GM04503 (cell line): ENCODE measurements at regions not wholly inside any gene's neighbourhood (a gene's known extent, or its start where the extent isn't known, plus 50 kb on each side); places are given as distances from the start of the nearest gene placed in this dataset.
A peak's percentile ranks its signal among the peaks of the same experiment; 100 is the strongest.

Source experiments
- DNase-seq: peaks from one replicate; pipeline ENCODE4 v3.0.0-alpha.2; 2012; ENCODE audit warnings: low read depth

DNA sequence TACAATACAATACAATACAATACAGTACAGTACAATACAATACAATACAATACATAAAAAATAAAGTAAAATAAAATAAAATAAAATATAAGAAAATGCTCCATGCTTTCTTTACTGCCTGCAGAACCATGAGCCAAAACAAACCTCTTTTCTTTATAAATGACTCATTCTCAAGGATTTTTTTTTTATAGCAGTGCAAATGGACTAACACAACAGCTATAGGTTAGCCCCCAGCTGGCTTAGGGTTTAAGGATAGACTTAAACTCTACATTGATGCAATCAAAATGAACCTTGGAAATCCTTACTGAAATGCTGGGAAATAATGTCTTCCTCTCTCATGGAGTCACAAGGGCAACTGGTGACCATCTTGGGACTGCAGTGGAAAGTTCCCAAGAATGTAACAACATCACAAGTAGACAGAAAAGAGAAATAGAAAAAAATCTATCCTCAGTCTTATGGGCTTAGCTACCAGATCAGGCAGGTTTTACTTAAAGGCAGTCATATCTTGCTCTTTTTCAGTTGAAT, 348.9 kb downstream of the ARL4A start:
- DNase-seq, result no peak

DNA sequence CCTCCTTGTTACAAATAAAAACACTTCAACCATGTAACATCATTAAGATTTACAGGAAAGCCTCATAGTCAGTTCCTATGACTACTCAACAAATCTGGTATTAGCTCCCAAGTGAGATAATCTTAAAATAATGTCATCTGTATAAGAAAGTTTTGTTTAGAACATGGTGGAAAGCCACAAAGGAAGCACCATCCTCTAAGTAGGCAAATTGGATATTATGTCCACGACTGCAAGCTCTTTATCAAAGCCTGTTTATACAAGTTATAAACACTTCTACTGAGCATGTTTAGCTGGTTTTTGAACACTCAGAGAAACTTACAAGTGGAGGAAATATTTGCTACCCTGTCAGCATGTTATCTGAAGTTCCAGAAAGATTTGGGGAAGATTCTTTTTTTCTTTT, 349.8 kb downstream of the ARL4A start:
- DNase-seq, result no peak

DNA sequence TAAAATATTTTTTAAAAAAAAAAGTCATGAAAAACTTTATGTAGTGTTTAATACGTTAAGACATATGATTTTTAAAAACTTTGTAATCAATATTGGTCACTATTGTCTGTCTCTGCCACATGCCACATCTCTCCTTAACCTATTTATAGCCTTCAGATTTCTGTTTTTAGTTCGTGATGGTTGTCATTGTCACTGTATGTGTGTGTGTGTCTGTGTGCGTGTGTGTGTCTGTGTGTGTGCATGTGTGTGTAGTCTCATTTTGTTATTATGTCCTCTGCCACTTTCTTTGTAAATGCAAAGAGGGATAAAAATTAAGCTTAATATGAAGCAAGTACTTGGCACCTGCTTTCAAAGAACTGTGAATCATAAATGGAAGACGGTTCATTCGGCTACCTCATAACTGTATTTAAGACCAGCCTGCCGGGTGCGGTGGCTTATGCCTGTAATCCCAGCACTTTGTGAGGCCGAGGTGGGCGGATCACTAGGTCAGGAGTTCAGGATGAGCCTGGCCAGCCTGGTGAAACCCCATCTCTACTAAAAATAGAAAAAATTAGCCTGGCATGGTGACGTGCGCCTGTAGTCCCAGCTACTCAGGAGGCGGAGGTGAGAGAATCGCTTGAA, 354.0 kb downstream of the ARL4A start:
- no peak for DNase-seq

DNA sequence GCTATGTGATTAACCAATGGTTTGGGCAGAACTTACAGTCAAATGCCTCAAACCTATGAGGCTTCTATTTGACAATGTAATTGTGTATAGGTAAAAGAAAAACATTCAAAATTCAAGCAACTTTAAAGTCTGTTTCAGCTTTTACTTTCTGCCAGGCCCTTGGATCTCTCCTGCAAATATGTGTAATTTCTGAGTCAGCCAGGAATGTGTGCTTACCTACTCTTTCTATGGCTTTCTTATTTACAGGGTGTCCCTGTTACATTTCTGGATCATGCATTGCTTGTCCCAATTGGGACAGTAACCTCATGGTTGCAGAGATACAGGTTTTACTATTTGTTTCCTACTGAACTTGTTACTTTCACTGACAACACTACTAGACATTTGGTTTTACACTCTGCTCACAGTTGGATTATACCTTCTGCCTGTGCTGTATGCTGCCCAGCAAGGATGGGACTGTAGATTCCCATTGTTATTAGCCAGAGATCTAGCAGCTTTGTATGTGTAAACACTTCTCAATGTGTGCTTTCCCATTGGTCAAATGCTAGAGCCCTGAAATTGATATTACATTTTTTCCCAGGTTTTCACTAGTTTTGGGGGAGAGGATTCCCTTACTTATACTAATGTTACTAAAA, 355.3 kb downstream of the ARL4A start:
- DNase-seq, result no peak

DNA sequence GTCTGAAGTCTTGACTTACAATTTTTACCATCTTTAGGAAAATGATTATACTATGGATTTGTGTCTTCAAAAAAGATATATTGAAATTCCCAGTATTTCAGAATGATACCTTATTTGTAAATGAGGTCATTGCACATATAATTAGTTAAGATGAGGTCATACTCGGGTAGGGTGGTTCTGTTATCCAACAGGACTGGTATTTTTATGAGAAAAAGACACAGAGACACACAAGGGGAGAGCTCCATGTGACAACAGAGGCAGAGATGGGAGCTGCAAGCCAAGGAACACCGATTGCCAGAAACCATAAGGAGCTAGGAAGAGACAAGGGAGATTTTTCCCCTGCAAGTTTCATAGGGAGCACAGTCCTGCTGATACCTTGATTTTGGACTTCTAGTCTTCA, 356.9 kb downstream of the ARL4A start:
- no peak for DNase-seq

DNA sequence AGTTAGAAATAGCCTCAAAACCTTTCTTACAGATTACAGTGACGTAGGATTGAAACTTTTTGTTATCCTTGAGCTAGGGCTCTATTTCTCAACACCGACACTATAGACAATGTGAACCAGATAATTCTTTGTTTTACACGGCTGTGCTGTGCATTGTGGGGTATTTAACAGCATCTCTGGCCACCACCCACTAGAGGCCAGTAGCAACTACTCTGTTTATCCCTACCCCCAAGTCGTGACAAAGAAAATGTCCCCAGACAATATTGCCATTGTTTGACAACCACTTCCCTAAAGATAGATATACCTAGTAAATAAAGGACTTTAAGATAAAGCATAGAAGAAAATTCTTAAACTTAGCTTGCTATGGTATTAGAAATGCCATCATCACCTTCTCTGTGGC, 359.6 kb downstream of the ARL4A start:
- no peak for DNase-seq

DNA sequence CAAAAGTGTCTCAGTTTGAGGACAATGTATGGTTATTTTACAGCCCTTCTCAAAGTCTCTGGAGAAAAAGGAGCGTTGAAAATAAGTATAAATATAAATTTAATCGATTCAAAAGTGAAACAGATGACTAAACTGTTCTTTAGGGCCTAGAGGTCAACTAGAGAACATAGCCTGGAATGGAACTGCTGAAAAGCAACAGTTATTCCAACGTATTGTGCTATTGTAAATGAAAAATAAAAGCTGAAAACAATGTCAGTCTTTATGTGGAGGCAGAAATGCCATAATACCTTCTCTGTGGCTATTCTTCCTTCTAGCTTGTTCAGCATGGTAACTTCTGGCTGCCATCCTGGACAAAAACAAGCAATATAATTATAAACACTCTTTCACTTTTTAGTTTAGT, 362.5 kb downstream of the ARL4A start:
- no peak for DNase-seq

DNA sequence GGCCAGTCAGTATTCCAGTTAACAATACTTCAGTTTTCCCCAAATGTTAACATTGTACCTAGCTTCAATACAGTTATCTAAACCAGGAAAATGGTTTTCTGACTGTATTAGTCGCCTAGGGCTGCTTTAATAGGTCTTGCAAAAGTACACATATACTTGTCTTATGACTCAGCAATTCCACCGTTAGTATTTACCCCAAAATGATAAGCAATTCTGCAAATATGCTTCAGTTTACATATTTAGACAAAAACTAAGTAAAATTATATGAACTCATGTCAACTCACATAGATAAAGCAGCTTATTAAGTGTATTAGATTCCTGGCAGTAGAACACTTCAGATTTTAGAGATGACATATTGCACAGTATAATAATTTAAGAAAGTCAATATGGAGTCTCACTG, 363.3 kb downstream of the ARL4A start:
- DNase-seq, result peak; percentile 21

DNA sequence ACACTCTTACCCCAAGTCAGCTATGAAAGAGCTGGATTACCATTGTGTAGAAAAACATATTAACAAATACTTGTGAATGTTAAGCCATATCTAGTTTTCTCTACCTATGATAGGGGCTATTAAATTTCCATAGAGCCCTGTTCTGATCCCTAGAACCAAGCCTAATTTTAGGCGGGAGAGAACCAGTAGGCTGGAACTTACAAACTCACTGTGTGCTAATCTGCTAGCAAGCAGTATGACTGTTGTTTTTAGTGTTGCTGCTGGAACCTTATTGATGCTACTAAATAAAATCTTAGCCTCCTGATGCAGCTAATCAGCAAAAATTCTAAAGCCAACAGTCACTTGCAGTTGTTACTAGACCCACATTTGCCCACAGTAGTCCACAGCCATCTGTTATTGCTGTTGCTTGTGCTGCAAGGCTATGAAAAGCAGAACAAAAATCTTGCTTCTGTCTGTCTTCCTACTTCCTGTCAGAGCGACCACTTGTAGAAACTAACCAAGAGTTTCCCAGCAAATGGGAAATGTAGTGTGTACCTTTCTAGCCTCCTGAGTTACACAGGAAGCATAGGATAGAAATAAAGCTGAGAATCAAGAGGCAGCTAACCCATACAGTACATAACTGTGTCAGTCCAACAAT, 368.4 kb downstream of the ARL4A start:
- no peak for DNase-seq

DNA sequence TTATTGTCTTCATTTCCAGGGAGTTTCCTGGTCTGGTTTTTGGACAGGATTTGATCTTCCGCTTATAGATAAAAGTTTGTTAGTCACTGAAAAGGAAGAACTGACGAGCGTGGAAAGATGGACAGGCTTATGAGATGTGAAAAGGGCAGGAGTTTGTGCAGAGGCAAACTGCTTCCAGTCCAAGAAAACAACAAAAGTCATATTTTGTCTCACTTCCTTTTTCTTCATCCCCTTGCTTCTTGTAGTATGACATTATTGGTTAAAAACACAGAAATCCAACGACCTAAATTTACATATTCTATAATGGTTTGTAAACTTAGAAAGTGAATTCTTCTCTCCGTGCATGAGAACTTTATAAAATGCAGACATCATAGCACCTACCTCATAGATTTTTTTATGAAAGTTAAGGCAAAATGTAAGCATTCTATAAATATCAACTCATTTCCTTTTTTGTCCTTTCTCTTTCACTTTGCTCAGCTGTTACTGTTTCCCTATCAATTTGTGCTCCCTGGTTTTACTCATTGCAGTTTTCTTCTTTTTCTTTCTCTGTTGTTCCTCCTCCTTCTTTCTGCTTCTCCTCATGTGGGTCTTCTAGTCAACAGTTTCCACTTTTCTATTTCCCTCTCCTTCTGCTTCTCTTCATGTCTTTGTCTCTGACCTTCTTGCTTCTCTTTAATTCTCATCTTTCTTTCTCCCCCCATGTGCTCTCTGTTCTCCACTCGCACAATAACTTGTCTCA, 370.2 kb downstream of the ARL4A start:
- DNase-seq, result no peak

DNA sequence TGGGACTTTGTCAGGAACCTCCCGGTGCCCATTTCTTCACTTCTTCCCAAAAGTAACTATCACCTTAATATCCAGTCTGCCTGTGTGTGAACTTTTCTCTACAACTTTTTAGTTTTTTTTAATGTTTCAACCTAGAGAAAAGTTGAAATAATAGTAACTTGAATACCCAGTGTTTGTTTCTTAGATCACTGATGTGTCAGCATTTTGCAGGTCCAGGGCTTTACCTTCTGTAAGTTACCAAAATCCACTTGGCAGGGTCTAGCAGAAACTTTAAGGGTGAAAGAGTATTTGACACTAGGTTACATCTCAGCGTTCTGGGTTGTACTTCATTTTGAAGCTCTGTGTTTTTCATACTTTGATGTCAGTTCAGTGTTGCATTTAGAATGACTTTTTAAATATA, 372.7 kb downstream of the ARL4A start:
- DNase-seq, result no peak

DNA sequence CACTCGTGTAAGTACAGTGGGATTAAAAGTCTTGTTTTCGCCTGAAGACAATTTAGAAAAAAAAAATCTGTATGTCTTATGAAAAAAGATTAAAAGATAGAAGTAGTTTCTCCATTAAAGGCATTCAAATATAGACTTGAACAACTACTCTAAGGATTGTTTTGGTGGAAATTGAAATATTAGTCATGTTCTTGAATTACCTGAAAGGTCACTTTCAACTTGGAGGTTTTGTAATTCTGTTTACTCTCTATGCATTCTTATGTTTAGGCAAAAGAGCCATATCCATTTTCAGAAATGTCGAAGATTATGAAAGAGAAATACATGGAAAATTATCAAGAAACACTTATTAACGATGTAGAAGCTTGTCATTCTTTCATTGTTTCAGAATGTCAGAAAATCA, 373.7 kb downstream of the ARL4A start:
- DNase-seq, result no peak

DNA sequence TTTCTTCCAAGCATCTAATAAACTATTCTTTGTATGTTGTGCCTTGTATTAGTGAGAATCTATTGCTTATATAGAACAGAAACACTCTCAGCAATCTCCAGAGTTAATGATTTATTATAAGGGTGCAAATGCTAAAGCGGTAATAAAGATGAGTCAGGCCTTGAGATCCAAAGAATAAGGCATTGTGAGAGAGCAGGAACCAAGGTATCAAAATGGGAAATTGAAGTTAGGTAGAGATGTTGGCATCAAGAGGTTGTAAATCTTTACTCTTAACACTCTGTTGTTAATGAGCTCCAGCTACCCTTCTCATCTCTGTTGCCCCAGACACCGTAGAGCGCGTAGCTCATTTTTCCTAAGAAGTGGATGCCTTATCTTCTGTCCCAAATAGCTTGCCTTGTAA, 375.2 kb downstream of the ARL4A start:
- no peak for DNase-seq

DNA sequence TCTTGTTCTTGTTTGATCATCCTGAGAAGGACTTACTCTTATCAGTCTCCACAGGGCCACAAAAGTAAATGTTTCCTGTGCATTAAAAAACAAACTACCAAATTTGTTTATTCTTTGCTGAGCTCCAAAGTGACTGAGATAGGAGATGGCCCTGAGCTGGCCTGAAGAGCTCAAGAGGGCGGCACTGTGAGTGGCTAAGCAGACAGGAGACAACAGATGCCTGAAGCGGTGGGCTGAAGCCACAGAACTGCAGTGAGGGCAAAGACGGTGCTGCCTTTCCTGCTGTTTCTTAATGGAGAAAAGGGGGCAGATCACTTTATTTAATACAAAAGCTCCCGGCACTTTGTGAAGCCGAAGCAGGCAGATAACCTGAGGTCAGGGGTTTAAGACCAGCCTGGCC, 379.6 kb downstream of the ARL4A start:
- no peak for DNase-seq

DNA sequence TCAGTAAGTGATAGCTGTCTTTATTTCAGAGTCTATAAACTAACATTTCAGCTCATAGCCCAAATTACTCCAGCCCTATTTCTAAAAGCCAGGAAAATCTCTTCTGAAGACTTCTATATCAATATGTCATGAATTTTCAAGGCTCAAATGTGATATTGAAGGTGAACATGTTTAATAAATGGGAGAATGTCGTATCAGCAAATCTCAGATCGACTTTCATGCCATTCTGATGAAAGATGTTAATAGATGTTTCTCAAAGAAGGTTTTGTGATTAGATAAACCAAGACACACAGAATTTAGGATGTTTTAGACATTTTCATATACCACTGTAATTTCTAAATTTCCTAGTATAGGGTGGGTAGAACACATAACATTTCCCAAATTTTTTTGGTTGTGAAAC, 380.6 kb downstream of the ARL4A start:
- no peak for DNase-seq

DNA sequence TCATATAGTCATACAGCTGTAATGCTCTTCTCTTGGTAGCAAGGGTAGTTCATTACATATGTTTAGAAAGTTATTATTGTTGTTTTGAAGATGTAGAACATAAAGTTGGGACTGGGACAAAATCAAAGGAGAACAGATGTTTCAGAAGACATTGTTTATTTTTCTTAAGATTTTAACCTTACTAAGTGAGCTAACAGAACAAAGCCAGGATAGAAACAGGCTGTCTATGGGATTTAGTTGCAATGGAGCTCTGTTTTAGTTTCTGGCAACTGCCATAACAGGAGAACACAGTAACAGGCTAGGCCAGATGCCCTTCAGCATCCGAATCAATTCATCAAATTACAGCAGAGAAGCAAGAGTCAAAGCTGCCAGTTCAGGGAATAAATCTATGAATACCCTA, 382.4 kb downstream of the ARL4A start:
- DNase-seq, result no peak

DNA sequence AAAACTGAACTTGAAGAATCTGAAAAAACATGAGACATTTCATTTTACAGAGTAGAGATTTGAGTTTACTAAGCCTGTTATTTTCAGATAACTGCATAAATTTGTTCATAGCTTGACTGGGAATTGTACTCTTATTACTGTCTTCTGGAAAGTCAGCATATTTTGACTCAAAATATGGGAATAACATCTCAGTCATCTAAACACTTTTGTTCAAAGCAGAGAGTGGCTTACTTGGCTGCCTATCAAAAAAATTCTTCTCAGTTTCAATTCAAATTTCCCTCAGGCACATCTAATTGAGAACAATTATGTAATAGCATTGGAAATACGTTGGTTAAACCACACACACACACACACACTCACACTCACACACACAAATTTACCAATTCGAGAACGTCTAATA, 384.6 kb downstream of the ARL4A start:
- no peak for DNase-seq

DNA sequence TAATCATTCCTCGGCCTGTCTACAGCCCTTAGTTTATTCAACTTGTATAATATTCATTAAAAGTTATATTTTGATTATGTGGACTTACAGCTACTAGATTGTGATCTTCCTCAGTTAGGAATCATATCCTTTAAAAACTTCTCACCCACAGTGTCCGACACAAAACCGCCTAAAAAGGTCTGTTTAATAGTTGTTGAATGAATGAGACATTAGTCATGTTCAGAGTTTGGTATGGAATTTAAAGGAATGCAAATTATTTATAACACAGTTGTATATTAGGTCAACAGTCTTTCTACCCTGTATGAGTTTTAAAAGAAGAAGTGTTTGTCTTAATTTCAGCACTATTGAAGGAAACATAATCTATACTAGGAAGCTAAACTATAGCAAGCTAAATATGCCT, 390.0 kb downstream of the ARL4A start:
- no peak for DNase-seq

DNA sequence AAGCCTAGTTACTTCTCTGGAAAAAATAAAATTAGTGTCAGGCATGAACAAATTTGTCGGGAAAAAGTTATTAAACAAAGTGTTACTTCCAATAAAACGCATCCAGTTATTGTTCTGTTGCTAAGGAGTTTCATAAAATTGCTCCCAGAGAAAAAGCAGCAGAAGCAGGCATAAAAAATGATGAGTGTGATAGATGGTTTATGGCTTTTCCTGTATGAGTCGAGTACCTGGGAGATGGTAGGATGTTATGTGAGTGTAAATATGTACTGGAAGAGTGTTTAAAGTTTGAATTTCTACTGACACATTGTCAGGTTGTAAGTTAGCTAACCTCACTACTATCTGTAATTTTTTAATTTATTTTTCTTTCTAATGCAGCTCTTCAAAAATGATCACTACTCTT, 390.7 kb downstream of the ARL4A start:
- no peak for DNase-seq

DNA sequence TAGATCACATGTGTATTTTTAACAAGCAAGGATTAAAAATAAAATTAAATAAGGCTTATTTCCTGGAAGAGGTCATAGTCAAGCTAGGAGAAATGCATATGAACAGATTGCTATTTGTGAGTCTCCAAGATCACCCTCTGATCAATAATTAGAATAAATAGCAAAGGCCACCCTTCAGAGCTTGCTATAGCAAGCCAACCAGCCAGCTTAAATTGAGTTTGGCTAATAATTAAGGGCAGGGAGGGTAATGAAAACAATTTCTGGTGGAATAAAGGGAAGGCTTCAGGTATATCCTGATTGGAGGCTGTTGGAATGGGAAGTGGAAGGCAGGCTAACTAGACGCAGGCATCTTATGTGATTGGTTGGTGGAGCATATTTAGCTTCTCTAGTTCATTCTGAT, 403.5 kb downstream of the ARL4A start:
- DNase-seq, result no peak

DNA sequence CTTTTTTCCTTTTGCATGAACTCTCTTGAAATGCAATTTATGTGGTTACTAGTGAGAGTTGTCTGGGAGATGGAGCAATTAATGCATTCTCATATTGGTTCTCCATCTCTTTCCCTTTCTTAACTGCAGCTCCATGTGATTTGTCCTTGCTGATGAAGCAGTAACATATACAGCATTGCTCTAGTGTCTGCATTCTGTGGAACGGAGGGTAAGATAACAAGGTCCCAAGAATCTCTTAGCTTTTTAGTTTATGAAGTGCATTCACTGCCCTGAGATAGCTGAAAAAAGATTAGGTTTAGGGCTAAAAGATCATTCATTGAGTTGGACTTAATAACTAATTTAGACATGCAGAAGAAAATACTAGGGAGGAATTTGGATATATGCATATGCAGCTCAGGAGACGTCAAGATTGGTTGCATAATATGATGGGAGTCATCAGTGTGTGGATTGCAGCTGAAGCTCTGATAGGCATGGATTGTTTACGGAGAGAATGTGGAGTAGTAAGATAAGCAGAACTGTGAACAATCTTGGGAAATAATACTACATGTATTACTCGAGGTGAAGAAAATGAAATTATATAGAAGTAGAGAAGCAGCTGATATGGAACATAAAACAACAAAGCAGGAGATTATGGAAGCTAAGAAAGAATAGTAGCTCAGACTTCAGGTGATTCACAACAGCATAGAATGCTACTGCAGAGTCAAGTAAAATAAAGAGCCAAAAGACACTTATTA, 404.7 kb downstream of the ARL4A start:
- no peak for DNase-seq

DNA sequence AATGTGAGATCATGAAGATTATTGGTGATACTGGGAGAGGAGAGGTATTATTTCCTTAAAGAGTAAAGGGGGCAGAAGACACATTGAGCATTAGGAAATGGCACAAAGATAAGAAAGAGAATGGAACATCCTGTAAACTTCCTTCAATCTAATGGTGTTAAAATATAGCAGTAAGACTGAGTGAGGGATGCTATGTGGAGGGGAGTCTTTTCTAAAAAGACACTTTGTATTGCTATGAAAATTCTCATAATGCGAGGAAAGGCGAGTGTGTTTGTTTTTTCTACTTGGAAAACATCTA, 405.2 kb downstream of the ARL4A start:
- no peak for DNase-seq

DNA sequence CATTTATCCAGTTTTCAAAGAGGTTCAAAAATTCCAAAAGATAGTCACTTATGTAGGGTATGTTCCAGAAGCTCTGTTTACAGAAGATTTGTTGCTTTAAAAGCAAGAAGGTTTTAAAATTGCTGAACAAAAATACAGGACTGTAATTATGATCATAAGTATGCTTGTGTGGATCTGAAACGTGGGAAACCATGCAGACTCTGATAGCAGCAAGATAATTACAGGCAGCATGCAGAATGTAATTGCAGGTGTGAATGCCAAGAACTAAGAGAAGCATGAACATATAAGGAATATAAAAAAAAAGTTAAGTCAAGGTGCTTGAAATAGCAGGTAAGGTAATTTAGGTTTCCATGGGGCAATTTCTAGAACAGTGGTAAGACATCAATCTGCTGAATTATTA, 405.7 kb downstream of the ARL4A start:
- DNase-seq, result no peak
